DMS114 treated with DMSO at 0.1 percent for 48 hours (cell line): ENCODE measurements at regions not wholly inside any gene's neighbourhood (a gene's known extent, or its start where the extent isn't known, plus 50 kb on each side); places are given as distances from the start of the nearest gene placed in this dataset.
"Not testable (repeated sequence)": the region's sequence is repeated elsewhere in the genome, so short reads cannot be mapped to it uniquely, and the experiment has no call there.

Experiments used
- DNase-seq: peaks from one replicate; lab custom pipeline; 2025; ENCODE audit not compliant: unreplicated experiment; lab: John Stamatoyannopoulos, UW

DNA sequence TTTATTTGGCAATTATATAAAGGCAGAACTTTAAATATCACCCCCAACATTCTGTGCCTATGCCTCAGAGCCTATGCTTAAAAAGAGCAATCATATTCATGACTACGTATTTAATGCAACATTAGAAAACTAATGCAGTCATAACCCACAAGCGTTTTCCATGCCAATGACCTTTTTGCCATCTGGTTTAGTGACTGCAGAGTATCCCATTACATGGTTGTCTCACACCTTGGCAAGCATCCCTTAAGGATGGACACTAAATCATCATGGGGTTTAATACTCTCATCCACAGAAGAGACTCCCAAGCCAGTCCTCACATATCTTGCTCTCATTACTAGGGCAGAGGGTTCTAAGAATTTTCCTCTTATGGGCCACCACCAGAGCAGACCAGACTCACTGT lies 188.2 kb upstream of the PLGLB2 start:
- not testable (repeated sequence) for DNase-seq

DNA sequence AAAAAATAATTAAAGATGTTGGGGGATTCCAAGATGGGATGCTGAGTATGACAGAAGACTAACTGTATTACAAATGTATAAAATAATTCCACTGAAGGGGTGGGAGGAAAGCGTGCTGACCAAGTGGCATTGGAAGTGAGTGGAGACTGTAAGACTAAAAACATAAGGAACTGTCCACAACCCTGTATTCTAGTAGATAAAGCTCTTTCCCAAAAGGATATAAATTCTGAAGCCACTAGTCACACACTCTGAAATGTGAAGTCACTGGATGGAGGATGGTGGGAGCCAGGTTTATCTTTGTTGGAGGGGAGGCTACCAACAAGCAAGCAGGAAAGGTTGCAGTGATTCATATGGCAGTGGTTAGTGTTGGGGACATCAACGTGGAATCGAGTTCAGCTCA lies 182.8 kb upstream of the PLGLB2 start:
- not testable (repeated sequence) for DNase-seq

DNA sequence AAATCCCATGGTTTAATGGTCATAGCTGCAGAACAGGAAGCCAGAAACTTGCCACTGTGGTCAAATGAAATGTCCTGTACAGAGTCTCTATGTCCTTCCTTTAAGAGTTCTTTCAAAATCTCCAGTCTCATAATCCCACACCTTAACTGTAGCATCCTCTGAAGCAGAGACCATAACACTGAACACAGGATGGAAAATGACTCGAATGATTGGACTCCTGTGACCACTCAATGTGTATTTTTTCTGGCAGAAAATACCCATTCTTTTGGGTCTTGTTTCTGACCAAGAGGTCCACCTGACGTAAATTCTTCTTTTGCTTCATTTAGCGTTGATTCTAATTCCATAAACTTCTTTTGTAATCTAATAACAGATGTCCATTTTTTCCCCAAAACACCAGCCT lies 181.4 kb upstream of the PLGLB2 start:
- not testable (repeated sequence) for DNase-seq

DNA sequence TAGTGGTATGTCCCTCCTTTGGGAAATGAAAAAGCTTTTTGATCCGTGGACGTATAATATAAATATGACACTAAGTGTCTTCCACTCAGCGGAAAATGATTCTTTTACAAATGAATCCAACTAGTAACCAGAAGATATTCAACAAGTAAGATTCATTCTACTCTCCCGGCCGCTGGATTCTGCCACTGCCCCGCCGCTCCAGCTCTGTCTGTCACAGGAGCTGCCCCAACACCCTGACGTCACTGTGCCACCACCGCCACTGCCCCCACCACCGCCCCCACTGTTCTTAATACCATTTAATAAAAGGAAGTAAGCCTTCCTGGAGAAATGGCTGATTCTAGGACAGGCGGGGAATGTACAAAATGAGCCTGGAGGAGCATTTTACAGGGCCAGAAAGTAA lies 180.8 kb upstream of the PLGLB2 start:
- DNase-seq = not testable (repeated sequence)

DNA sequence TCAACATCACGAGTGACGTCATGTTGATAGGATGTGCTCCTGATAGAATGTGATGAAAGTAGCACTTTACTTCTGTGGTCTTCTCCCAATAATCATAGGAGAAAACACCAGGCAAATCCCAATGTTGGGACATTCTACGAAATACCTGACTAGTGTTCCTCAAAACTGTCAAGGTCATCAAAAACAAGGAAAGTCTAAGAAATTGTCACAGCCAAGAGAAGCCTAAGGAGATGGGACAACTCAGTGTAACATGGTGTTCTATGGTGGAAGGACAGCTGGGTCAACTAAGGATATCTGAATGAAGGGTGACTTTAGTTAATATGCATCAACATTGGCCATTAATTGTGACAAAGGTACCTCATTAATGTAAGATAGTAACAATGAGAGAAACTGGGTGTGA lies 180.0 kb upstream of the PLGLB2 start:
- not testable (repeated sequence) for DNase-seq

DNA sequence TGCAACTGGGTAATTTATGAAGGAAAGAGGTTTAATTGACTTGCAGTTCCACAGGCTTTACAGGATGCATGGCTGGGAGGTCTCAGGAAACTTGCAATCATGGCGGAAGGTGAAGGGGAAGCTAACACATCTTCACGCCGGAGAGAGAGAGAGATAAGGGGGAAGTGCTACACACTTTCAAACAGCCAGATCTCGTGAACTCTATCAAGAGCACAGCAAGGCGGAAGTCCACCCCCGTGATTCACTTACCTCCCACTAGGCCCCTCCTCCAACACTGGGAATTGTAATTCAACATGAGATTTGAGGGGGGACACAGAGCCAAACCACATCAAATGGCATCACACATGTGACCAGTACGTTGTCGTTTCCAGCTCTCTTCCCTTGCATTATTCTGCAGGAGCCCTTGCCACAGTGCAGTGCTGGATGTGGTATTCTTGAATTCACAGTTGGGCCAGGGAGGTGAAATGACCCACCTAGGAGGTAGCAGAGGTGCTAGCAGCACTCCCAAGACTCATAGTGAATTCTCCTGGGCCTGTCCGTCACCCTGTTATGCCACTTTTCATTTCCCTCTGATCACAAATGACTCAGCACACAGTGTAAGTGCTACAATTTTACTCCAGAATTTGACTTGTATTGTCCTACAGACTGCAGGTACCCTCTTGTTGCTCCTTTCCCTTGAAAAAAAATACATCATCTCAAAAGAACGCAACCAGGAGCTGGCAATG lies 179.2 kb upstream of the PLGLB2 start:
- DNase-seq = not testable (repeated sequence)

DNA sequence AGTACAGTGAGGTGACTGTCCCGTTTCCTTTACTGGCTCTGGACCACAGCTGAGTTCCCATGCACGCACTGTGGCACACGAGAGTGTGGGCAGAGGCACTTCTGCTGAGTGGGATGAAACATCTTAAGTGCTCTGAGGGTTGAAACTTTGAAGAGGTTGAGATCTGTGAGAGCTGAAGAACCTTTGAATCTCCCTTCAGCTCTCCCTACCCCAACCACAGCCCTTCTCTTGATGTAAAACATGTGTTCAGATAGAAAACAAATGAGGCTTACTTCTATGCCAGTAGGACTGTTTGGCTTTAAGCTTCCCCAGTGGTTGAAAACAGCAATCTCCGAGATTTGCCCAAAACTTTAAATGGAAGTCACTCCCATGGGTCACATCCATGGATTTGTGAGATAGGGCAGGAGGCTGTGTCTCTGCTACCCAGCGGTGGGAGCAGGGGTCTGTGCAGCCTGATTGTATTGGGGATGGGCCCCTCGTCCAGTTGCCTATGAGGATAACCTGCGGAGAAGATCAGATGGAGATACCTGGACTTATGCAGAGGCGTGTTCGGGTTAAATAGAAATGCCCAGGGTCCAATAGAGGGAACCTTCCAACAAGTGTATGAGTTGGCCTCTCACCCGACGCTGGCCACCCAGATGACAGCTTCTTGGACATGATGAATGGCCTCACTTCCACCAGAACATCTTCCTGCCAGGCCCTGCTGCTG lies 178.0 kb upstream of the PLGLB2 start:
- not testable (repeated sequence) for DNase-seq

DNA sequence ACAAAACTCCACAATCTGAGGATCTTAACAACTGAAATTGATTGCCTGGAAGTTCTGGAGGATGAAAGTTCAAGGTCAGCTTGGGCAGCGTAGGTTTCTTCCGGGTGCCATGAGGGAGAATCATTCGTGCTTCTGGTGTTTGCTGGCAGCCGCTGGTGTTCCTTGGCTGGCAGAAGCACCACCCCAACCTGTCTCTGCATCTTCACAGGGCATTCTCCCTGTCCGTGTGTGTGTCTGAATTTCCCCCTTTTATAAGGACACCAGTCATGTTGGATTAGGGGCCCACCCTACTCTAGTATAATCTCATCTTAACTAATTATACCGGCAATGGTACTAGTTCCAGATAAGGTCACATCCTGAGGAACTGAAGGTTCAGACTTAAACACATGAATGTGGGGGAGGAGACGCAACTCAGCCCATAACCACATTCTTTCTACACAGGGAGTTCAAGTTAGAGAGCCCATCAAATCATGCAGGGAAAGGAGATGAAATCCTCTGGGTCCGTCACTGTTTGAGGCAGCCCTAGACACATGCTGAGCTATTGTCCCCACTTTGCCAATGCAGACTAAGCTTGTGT lies 175.9 kb upstream of the PLGLB2 start:
- DNase-seq = not testable (repeated sequence)

DNA sequence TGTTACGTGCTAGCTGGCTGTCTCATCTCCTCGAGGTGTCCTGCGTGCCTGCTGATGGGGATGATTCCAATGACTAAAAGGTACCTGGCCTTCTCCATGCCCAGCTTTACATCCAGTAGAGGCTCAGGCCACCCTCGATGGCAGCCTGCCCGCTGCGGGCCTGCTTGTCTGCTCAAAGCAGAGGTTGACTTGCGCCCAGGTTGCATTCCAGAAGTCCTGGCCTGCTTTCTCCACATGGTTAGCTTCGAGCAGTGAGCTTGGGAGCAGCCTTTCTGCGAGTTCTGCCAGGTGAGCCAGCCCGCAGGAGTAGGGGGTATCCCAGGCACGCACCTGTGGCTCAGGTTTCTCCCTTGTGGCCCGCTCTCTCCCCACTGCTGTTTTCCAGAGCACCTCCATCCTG lies 175.0 kb upstream of the PLGLB2 start:
- DNase-seq = not testable (repeated sequence)

DNA sequence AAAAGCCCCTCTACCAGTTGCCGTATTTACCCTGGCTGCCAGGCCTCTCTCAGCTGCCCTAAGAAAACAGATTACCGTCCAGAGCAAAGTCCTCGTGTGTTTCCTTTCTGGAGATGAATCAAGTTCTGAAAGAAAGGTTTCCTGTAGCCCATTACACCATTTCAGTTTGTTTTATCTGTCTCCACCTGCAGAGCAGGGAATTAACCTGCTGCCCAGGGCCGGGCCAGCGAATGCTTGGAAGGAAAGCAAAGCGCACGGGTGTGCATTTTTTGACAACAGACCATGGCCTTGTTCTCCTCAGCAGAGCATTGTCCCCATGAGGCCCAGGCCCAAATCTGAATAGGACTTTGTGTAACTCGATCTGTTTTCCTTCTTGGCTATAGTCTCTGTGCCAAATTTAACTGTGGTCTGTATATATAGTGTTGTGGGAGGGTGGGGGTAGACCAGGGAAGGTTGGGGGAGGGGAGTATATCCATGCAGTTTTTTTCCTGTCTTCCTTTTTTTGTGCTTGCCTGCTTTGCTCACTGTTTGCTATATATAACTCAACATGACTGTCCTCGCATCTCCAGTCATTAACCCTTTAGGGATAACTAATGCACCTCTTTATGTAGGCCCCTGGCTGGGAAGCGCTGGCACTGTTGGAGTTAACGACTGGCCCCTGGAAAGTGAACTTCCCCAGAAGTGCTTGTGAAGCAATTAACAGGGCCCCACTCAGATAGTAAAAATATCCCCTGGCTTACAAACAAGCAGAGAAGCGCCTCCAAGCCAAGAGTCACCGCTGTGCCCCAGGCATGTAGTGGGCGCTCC lies 174.3 kb upstream of the PLGLB2 start:
- not testable (repeated sequence) for DNase-seq

DNA sequence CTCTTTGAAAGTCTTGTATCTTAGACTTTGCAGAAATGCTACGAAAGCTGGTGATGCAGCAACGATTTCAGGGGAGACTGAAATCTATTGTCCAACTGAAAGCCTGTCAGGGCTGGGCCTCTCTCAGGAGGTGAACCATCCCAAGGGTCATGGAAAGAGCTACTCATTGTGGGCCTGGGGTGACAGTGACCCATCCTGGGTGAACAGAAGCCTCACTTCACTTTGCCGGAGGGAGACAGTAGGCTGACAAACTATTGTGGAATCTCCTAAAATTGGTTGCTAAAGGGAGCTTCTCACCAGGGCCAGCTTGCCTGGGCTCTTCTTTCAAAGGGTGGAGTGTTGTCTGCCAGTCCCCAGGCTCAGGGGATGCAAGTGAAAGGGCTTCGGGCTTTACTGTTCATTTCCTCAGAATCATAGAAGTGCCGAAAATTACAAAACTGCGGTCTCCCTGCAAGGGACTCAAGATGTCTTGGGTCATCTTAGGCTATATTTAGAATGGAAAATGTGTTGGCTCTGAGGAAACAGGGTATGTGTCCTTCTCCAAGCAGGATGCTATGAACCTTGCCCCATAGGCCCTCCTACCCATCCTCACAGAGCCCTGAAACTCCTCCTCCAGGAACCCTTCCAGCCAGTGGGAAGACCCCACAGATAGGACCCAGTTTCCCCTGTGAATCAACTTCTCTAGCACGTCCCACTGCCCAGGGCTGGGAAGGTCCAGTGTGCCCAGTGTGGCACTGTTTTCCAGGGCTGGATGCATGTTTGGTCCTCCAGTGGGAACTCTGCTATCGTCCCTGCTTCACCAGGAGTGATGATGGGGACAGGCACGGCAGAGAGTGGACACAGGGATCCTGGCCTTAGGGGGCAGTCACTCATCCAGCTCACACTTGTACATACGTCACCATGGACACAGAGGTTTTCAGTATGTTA lies 173.4 kb upstream of the PLGLB2 start:
- not testable (repeated sequence) for DNase-seq

DNA sequence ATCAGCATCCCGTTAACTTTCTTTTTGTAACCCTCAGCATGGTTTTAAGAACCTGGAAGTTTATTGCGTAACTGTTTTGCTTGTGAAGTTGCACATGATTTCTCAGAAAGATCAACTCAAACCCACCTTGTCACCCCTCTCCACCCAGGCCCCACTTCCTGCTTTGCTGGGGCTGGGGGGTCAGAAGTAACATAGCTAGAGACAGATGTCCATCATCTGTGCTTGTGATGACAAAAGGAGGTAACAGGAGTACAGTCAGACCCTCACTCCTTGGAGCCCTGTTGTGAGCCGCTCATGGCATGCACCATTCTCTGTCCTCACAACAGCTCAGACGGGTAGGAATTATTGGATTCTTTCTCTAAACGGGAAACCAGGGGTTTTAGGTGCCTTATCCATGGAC lies 172.7 kb upstream of the PLGLB2 start:
- DNase-seq = not testable (repeated sequence)

DNA sequence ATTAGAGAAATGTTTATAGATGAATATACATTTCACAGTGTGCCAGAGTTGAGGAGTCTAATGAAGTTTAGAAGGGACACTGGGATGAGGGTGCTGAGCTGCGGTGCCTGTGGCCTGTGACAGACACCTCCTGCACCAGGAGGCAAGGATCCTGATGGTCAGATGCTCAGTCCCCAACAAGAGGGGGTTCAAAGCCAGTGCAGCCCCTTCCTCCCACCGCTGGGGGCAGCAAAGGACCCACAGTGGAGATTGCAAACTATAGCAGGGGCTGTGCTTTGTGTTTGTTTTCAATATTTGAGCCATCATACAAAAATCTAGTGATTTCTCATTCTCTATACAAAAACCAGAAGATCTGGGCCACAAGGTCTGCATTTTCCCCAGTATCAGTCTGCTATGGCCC lies 170.5 kb upstream of the PLGLB2 start:
- not testable (repeated sequence) for DNase-seq

DNA sequence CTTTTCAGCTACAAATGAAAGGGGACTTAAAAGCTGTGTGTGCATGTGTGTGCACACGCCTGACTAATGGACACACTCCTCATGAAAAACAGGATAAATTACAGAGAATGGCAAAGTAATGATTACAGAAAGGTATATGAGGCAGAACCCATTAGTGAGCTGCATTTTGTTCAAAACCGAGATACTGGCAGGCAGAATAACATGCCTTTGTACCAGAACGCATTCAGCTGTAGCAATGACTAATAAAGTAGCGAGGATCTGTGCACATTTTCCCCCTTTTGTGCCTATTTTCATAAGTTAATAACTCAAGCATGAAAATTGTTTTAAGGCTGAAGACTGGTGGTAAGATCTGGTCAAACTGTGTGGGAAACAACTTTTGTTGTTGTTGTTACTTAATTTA lies 165.7 kb upstream of the PLGLB2 start:
- not testable (repeated sequence) for DNase-seq

DNA sequence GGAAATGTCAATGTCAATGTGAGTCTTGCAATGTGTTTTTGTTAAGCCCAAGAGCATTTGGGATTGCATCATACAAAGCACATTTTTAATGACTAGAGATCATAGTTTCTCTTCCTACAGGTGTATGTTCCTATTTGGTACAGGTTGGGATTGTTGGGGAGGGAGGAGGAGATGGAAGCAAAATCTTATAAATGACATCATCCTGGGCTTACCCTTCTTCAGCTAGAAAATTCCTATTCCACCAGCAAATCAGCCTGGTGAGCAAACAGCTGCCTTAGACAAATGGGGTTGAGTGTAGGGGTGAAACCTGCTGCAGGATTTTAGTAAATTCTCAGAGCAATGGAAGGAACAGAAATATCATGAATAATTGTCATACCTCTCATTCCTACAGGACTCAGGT lies 165.3 kb upstream of the PLGLB2 start:
- not testable (repeated sequence) for DNase-seq

DNA sequence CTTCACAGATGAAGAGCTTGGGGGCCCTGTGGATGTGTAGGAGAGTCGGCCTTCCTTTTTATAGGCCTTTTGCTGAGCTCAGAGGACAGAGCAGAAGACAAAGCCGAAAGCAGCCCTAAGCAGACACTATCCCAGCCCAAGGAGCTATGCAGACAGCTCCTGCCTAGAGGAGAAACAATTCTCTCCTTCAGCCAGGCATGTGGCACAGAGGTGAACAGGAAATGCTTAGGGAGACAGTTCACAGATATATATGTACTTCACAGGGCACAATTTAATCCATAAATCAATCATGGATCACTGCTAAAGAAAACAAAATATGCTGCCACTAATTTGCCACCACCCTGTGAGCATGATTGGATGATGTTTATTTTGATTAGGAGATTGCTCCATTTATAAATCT lies 164.5 kb upstream of the PLGLB2 start:
- not testable (repeated sequence) for DNase-seq

DNA sequence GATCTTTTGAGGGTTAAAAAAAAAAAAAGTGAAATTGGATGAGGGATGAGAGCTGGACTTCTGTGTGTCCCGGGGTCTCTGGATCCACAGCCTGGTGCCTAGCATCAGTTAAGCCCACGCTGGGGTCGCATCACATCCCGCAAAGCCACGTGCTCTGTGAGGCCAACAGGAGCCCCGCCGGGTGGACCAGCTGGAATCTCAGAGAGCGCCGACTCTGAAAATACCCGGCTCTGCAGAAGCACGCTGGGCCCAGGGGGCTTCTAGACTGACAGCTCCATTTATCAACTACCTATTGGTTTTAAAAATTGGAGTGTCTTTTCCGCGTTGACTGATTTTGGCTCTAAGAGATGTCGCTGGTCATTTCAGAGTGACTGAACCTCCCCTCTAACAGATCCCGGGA lies 164.1 kb upstream of the PLGLB2 start:
- not testable (repeated sequence) for DNase-seq

DNA sequence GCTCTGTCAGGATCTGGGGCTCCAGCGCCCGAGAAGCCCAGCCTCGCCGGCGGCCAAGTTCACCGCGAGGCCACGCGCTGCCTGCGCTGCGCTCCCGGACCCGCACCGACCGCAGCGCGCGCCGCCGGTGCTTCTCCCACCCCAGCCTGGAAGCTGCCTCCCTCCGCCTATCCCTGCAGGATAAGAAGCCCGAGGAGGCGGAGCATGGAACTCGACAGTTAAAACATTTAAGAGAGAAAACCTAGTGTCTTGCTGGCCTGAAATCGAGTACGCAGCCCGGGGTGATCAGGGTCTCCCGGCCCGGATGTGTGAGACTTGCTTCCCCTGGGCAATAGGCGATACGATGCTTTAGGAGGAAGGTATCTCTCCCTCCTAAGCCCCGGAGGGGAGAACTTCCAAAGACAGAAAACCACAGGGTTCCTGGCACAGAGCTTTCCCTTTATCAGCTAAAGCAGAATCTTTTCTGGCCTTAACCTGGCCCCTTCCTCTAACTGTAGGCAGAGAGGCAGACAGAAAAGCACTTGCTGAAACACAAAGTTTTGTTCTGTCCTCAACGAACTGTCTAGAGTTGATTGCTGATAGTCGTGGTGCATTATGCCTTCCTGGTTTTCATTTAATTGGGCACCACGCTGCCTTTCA lies 163.5 kb upstream of the PLGLB2 start:
- not testable (repeated sequence) for DNase-seq

DNA sequence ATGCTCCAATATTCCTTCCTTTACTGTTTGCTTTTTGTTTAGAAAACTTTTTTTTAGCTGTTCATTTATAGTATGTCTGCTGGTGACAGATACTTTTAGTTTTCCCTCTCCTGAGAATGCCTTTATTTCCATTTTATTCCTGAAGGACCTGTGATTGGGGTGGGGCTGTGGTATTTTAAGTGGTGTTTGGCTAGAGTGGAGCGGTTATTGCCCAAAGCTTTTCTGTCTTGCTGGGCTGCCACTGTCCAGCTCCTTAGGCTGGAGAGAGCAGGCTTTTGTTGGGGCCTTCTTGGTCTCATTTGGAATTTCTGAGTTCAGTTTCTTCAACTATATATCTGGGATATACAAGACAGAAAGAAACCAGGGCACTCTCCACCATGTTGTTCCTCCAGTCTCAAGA lies 160.0 kb upstream of the PLGLB2 start:
- not testable (repeated sequence) for DNase-seq

DNA sequence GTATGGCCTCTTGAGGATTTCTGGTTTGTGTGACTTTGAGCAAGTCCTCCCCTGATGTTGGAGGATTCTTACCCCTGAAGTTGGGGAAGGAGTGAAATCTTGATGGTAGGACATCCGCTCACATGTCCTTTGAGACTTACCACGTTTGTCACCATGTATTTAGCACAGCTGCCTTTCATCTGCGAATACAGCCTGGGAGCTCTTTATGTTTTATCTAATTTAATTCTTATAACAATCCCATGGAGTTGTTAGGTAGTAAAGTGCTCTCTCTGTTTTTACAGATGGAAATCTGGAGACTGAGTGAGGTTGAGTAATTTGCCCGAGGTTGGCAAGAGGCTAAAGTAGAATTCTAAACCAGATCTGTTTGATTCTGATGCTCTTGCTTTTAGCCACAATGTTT lies 154.9 kb upstream of the PLGLB2 start:
- DNase-seq = not testable (repeated sequence)
